Left ventricle myocardium inferior (tissue), 1 donor: ENCODE measurements at regions not wholly inside any gene's neighbourhood (a gene's known extent, or its start where the extent isn't known, plus 50 kb on each side); places are given as distances from the start of the nearest gene placed in this dataset.
"Not testable (repeated sequence)": the region's sequence is repeated elsewhere in the genome, so short reads cannot be mapped to it uniquely, and the experiment has no call there.

Source experiments
- DNase-seq: peaks from one replicate; pipeline ENCODE4 v3.0.0-alpha.2; 2020
- H3K27ac ChIP-seq: fragments of 200-600 bp; replicated peaks from 2 replicates; pipeline ENCODE4 v1.8.0; 2021
- H3K27me3 ChIP-seq: fragments of 200-600 bp; 2 replicates; pipeline ENCODE4 v1.8.0; 2021; ENCODE audit warnings: low read depth
- H3K36me3 ChIP-seq: fragments of 200-600 bp; 2 replicates; pipeline ENCODE4 v1.8.0; 2021
- H3K4me1 ChIP-seq: fragments of 200-600 bp; 2 replicates; pipeline ENCODE4 v1.8.0; 2021
- H3K4me3 ChIP-seq: fragments of 200-600 bp; 2 replicates; pipeline ENCODE4 v1.8.0; 2021; ENCODE audit warnings: mild to moderate bottlenecking, moderate library complexity
- H3K9me3 ChIP-seq: fragments of 200-600 bp; replicated peaks from 2 replicates; pipeline ENCODE4 v1.8.0; 2021
- CTCF ChIP-seq: fragments of 200-600 bp; IDR thresholded peaks from 2 replicates; pipeline ENCODE4 v1.8.0; 2021; ENCODE audit warnings: antibody characterized with exemption, mild to moderate bottlenecking, borderline replicate concordance
- intact Hi-C: fragments of 100-400 bp; cut with micrococcal nuclease; formaldehyde crosslinking; loops from one replicate; pipeline ENCODE4 v1.11.0; 2022
- donor health status: DM: no; HTN: yes; CAD: no; lungs with severe emphysema.

DNA sequence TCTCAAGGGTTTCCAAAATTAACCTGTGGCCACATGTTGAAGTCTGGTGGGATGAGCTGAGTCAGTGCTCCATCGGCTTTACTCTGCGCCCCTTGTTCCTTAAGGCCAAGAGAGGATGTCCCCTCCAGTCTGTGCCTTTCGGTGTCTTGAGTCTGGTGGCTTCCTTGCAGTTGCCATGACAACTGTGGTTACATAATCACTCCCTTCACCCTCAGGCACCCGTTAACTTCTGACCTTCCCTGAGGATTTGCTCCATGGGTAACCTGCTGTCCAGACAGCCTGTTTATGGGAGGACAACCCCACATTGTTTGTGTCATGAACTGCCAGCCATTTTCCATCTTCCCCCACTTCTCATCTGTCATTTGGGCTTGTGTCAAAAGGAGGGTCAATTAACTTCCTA, 401.1 kb upstream of the LCORL start:
- Histone ChIP-seq H3K9me3 (peaks cover 8% of the 10 kb centered on the region), H3K4me3 (no peak overlapping the region), H3K27me3 (no peaks in the 10 kb centered on the region), H3K4me1 (no peaks in the 10 kb centered on the region), H3K36me3 (no peaks in the 10 kb centered on the region), H3K27ac (no peak overlapping the region)
- DNase-seq = no peak
- no peak for TF ChIP-seq CTCF
- intact Hi-C loops = no loop called here

DNA sequence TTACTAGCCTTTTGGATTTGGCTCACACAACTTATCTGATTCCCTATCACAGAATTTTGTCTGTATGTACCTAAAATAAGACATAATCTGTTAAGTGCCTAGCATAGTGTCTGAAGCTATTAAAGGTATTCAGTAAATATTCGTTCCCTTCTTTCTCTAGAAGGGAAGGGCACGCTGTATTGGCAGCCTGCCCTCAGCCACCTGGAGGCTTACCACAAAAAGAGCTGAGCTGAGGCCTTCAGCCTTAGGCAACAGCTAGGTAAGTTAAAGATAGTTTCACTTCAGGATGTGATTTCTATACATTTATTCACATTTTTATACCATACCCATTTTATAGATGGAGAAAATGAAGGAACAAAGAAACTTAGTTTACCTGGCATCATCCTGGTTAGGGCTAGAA, 400.0 kb upstream of the LCORL start:
- no peak for TF ChIP-seq CTCF
- no peaks in the 10 kb centered on the region for H3K36me3 ChIP-seq
- no peaks in the 10 kb centered on the region for H3K4me1 ChIP-seq
- H3K9me3 ChIP-seq = peaks cover 8% of the 10 kb centered on the region
- no peaks in the 10 kb centered on the region for H3K27me3 ChIP-seq
- intact Hi-C loops = no loop called here
- H3K4me3 ChIP-seq = no peak overlapping the region
- DNase-seq = no peak
- H3K27ac ChIP-seq = no peak overlapping the region

DNA sequence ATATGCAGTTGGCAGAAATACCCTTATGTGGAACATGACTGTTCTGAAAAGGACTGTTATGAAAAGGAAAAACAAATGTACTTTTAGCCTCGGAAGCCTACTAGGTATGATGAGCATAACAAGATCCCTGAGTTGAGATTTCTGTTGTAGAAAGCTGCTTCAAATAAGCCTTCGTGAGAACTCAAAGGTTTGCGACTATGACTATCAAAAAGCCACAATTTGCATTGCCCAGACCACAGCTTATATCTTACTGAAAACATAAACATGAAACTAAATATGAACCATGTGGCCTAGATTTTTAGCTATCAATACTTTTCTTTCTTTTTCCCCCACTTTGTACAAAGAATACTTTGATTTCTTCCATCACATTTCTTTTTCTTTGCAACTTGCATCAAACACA, 398.2 kb upstream of the LCORL start:
- Histone ChIP-seq H3K27ac (no peak overlapping the region), H3K9me3 (no peaks in the 10 kb centered on the region), H3K4me3 (no peak overlapping the region), H3K27me3 (no peaks in the 10 kb centered on the region), H3K4me1 (no peaks in the 10 kb centered on the region), H3K36me3 (no peaks in the 10 kb centered on the region)
- intact Hi-C loops = no loop called here
- no peak for TF ChIP-seq CTCF
- DNase-seq = no peak

DNA sequence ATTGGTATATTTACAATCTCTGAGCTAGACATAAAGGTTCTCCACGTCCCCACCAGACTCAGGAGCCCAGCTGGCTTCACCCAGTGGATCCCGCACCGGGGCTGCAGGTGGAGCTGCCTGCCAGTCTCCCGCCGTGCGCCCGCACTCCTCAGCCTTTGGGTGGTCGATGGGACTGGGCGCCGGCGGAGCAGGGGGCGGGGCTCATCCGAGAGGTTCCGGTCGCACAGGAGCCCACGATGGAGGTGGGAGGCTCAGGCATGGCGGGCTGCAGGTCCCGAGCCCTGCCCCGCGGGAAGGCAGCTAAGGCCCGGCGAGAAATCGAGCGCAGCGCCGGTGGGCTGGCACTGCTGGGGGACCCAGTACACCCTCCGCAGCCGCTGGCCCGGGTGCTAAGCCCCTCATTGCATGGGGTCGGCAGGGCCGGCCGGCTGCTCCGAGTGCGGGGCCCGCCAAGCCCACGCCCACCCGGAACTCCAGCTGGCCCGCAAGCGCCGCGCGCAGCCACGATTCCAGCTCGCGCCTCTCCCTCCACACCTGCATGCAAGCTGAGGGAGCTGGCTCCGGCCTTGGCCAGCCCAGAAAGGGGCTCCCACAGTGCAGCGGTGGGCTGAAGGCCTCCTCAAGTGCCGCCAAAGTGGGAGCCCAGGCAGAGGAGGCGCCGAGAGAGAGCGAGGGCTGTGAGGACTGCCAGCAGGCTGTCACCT, 396.8 kb upstream of the LCORL start:
- H3K4me1 ChIP-seq, H3K36me3 ChIP-seq, H3K27ac ChIP-seq, H3K27me3 ChIP-seq, H3K4me3 ChIP-seq, H3K9me3 ChIP-seq, DNase-seq, intact Hi-C loops: not testable (repeated sequence)

- DNase-seq, H3K9me3 ChIP-seq, H3K4me3 ChIP-seq, intact Hi-C loops, H3K27ac ChIP-seq, H3K27me3 ChIP-seq, H3K4me1 ChIP-seq, H3K36me3 ChIP-seq: not testable (repeated sequence)
Observed at GRCh38 chr4:18417651-18418050, 396.1 kb upstream of the LCORL start.

GRCh38 chr4:18406264-18406663, 384.7 kb upstream of the LCORL start:
- intact Hi-C loops = no loop called here
- Histone ChIP-seq H3K4me3 (no peak overlapping the region), H3K27ac (no peak overlapping the region), H3K27me3 (no peaks in the 10 kb centered on the region), H3K4me1 (no peaks in the 10 kb centered on the region), H3K36me3 (no peaks in the 10 kb centered on the region), H3K9me3 (no peaks in the 10 kb centered on the region)
- DNase-seq = no peak
- TF ChIP-seq CTCF = no peak
